ENCODE measurements at regions not wholly inside any gene's neighbourhood (a gene's known extent, or its start where the extent isn't known, plus 50 kb on each side); places are given as distances from the start of the nearest gene placed in this dataset.

GRCh38 chr1:43098200-43098599 is 73.9 kb downstream of the EBNA1BP2 start:
- TF ChIP-seq POLR2AphosphoS5 (IDR thresholded peaks at IDR 0.05; ENCODE audit: insufficient read depth in 1 of 2, low read depth in 1 of 2) = no peak
- no peak for TF ChIP-seq POLR2A (IDR thresholded peaks at IDR 0.05)
- no peak for TF ChIP-seq CTCF (IDR thresholded peaks at IDR 0.05)

All from vagina (tissue), 2 donors.